T47D (cell line): ENCODE measurements at regions not wholly inside any gene's neighbourhood (a gene's known extent, or its start where the extent isn't known, plus 50 kb on each side); places are given as distances from the start of the nearest gene placed in this dataset.
"Not testable (repeated sequence)": the region's sequence is repeated elsewhere in the genome, so short reads cannot be mapped to it uniquely, and the experiment has no call there.

Experiments used
- DNase-seq, 2 experiments: peaks; one replicate each; pipeline versions ENCODE4 v3.0.0 to v3.0.0-alpha.2; 2011 to 2012; ENCODE audit warnings: low read depth in 1 of 2, low spot score in 1 of 2
- JUND ChIP-seq: IDR thresholded peaks from 2 replicates; pipeline ENCODE4 v1.6.1; 2012; ENCODE audit warnings: low read depth
- in situ Hi-C: cut with HindIII; loops from 2 replicates; pipeline ENCODE4 v1.10.0; 2016; ENCODE audit warnings: low sequenced_read_pairs, low pct_unique_long_range_greater_than_20kb

DNA sequence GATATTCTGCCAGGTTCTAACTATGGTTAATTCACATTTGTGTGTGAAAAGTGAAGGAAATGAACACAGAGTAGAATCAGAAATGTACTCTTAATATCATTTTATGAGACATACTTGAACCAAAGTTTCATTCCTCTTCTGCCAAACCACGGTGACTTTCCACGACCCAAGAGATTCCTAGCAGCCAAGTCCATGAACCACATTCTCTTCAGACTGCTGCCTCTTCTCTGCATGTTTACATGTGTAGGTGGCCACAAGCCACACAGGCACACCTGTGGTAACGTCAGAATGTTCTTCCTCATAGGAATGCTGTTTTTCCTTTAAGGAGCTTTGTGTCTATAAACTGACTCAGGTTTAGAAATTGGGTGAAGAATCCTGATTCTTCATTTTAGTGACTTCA lies 1411.2 kb downstream of the RAPGEF2 start:
- DNase-seq = peak in 1 of 2 experiments; percentile 6
- TF ChIP-seq JUND = no peak
- in situ Hi-C loops = no loop called here

- DNase-seq = peak in 1 of 2 experiments; percentile 4
- in situ Hi-C loops = no loop called here
- no peak for TF ChIP-seq JUND
These were observed 1420.4 kb downstream of the RAPGEF2 start for GRCh38 chr4:160523231-160523630.

DNA sequence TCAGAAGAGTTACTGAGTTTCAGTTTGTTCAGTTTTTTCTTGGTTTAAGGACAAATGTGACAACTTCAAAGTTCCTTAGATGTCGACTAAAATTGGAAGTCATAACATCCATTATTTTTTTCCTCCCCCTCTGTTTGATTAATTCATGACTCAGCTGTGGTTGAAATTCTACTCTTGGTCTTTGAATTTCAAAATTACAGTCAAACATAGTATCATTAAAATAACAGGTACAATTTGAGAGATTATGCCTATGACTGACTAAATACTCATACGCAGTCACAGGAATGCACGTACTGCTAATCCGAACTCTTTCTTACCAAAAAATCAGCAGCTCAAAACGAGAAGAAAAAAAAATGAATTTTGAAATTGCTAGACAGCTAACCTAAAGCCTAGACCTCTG lies 1434.8 kb downstream of the RAPGEF2 start:
- no peak for DNase-seq
- TF ChIP-seq JUND = no peak
- in situ Hi-C loops = no loop called here

- in situ Hi-C loops = no loop called here
- no peak for DNase-seq
- no peak for TF ChIP-seq JUND
These were observed 1443.3 kb downstream of the RAPGEF2 start for GRCh38 chr4:160546201-160546600.

DNA sequence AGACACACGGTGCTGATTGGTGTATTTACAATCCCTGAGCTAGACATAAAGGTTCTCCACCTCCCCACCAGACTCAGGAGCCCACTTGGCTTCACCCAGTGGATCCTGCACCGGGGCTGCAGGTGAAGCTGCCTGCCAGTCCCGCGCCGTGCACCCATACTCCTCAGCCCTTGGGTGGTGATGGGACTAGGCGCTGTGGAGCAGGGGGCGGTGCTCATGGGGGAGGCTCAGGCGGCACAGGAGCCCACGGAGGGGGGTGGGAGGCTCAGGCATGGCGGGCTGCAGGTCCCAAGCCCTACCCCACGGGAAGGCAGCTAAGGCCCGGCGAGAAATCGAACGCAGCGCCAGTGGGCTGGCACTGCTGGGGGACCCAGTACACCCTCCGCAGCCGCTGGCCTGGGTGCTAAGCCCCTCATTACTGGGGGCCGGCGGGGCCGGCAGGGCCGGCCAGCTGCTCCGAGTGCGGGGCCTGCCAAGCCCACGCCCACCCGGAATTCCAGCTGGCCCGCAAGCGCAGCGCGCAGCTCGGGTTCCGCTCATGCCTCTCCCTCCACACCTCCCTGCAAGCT lies 1447.2 kb downstream of the RAPGEF2 start:
- in situ Hi-C loops, DNase-seq: not testable (repeated sequence)

DNA sequence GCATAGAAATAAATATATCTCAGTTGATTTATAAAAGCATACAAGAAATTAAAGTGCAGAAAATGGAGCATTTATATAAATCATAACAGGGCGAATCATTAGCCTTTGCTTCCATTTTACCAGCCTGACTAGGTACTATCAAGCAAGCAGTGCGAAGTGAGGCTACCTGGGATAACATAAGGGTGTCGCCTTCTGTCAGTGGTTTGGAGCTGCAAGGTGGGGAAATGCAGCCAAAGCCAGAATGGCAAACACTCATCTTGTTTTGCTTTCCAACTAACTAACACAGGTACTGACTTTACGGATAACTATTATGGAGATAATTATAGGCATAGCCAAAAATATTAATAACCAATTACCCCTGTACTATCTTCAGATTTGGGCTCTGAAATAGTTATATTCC lies 1459.8 kb downstream of the RAPGEF2 start:
- in situ Hi-C loops = no loop called here
- no peak for TF ChIP-seq JUND
- no peak for DNase-seq

DNA sequence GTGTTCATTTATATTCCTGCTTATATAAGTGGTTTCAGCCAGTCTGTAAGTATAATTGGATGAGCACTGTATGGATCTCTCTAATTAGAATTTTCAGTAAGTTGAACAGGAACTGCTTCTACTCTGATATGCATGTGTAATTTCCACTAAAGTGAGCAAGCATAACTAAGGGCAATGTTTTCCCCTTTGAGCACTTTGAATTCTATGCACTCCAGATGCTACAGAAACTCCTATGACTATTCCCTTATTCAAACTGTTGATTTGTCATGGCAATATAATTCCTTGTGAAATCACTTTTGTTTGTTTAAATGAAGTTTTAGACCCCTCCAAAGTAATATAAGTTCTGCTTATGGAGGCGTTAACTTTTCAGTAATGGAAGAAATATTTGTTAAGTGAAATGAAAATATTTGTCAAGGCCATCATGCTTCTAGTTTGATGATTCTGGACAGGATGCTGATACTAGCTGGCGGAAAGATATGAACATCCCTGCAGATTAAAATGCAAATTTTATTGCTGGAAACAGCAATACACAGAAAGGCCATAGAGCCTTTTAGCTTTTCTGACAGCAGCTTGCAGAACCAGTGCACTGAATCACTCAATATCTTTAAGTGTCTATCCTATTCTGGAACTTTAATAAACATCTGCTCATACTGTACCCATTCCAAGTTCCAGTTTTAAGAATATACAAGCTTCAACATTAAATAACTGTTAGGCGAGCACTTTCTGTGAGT lies 1460.8 kb downstream of the RAPGEF2 start:
- no peak for DNase-seq
- no peak for TF ChIP-seq JUND
- in situ Hi-C loops = no loop called here

DNA sequence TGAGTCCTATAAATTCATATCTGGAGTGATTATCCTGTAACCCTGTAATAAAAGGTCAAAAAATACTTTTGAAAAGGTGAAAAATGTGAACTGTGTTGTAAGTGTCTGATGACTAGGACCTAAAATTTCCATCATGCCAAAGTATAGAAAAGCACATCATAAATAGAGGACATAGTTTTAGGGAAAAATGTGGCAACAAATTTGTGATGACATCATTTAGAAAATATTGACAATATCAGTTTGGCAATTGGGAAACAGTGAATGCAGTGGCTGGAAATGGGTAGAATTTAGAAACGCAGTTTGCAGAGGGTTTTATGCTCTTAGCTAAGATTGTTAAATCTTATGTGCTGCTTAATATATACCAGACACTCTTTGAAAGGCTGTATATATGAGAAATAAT lies 1464.8 kb downstream of the RAPGEF2 start:
- in situ Hi-C loops = no loop called here
- no peak for TF ChIP-seq JUND

GRCh38 chr4:160570271-160570670 lies 1467.4 kb downstream of the RAPGEF2 start:
- in situ Hi-C loops = no loop called here
- no peak for DNase-seq
- no peak for TF ChIP-seq JUND

More for the DNA sequence above, 1464.8 kb downstream of the RAPGEF2 start:
- no peak for DNase-seq

GRCh38 chr4:160574272-160574671 lies 1471.4 kb downstream of the RAPGEF2 start:
- in situ Hi-C loops, DNase-seq: not testable (repeated sequence)

- TF ChIP-seq JUND = no peak
- DNase-seq = no peak
- in situ Hi-C loops = no loop called here
These were observed 1477.7 kb downstream of the RAPGEF2 start for GRCh38 chr4:160580581-160580980.

DNA sequence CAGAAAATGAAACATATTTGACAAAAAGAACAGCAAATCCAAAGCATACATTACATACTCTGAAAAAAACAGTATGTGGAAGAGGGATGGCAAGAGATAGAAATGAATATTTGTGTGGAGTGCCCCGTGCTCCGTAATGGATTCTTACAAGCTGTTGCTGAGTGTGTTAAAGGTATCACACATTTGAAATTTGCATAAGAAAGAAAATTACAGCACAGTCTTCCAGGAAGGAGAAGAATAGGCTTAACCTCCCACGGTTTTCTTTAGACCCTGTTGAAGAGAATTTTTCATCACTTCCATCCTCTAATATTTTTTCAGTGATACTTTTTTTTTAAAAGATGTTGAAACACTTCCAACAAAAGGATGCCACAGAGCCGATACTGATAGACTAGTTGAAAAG lies 1489.4 kb downstream of the RAPGEF2 start:
- DNase-seq = no peak
- TF ChIP-seq JUND = no peak
- in situ Hi-C loops = no loop called here

- no peak for DNase-seq
- TF ChIP-seq JUND = no peak
- in situ Hi-C loops = no loop called here
These were observed 1492.8 kb downstream of the RAPGEF2 start for GRCh38 chr4:160595646-160596045.

DNA sequence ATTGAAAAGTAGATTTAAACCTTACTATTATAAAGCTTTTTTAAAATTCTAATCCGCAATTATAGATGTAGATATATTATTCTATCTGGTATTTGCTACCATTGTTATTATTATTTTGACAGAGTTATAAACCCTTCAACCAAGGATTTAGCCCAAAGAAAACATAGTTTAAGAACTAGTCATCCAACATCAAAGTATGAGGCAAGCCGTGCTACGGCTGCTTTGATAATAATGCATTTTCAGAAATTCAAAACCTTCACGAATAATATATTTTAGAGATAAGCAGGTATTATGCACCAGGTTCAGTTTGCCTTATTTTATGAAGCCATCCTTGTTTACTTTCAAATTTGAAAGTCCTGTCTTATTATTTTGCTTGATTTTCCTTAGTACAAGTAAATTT lies 1501.7 kb downstream of the RAPGEF2 start:
- no peak for TF ChIP-seq JUND
- in situ Hi-C loops = no loop called here
- no peak for DNase-seq
